ENCODE measurements at regions not wholly inside any gene's neighbourhood (a gene's known extent, or its start where the extent isn't known, plus 50 kb on each side); places are given as distances from the start of the nearest gene placed in this dataset.

GRCh38 chr10:83612050-83612449, 527.3 kb upstream of the GHITM start:
- DNase-seq (ENCODE audit: low spot score) = no peak
- H3K9me3 ChIP-seq = no peaks in the 10 kb centered on the region
- TF ChIP-seq POLR2A (IDR thresholded peaks at IDR 0.05) (no peak), POLR2AphosphoS5 (IDR thresholded peaks at IDR 0.05) (no peak)
- TF ChIP-seq, protein P1, sequence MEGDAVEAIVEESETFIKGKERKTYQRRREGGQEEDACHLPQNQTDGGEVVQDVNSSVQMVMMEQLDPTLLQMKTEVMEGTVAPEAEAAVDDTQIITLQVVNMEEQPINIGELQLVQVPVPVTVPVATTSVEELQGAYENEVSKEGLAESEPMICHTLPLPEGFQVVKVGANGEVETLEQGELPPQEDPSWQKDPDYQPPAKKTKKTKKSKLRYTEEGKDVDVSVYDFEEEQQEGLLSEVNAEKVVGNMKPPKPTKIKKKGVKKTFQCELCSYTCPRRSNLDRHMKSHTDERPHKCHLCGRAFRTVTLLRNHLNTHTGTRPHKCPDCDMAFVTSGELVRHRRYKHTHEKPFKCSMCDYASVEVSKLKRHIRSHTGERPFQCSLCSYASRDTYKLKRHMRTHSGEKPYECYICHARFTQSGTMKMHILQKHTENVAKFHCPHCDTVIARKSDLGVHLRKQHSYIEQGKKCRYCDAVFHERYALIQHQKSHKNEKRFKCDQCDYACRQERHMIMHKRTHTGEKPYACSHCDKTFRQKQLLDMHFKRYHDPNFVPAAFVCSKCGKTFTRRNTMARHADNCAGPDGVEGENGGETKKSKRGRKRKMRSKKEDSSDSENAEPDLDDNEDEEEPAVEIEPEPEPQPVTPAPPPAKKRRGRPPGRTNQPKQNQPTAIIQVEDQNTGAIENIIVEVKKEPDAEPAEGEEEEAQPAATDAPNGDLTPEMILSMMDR (IDR thresholded peaks at IDR 0.05) = no peak
- intact Hi-C loops (cut with DNase I) = no loop called here
- no peak overlapping the region for H3K4me3 ChIP-seq
- H3K27ac ChIP-seq = no peak overlapping the region
- H3K36me3 ChIP-seq = no peaks in the 10 kb centered on the region
- WGBS = 63% methylated on average over 4 of the region's 4 CpGs
- no peaks in the 10 kb centered on the region for H3K4me1 ChIP-seq (replicated peaks)
- H3K27me3 ChIP-seq (replicated peaks; ENCODE audit: insufficient read depth) = no peaks in the 10 kb centered on the region

- no peaks in the 10 kb centered on the region for H3K9me3 ChIP-seq
- H3K4me1 ChIP-seq (replicated peaks) = no peaks in the 10 kb centered on the region
- H3K4me3 ChIP-seq = no peak overlapping the region
- 49% methylated on average over 2 of the region's 2 CpGs for WGBS
- no peaks in the 10 kb centered on the region for H3K27me3 ChIP-seq (replicated peaks; ENCODE audit: insufficient read depth)
- no peak overlapping the region for H3K27ac ChIP-seq
- no peaks in the 10 kb centered on the region for H3K36me3 ChIP-seq
- intact Hi-C loops (cut with DNase I) = no loop called here
- TF ChIP-seq, protein P1 (IDR thresholded peaks at IDR 0.05) = no peak
- TF ChIP-seq POLR2AphosphoS5 (IDR thresholded peaks at IDR 0.05) (no peak), POLR2A (IDR thresholded peaks at IDR 0.05) (no peak)
- no peak for DNase-seq (ENCODE audit: low spot score)
Measured at GRCh38 chr10:83612746-83613145, 526.6 kb upstream of the GHITM start.

- intact Hi-C loops (cut with DNase I) = no loop called here
- no peak for DNase-seq (ENCODE audit: low spot score)
- H3K36me3 ChIP-seq = no peaks in the 10 kb centered on the region
- no peaks in the 10 kb centered on the region for H3K9me3 ChIP-seq
- no peaks in the 10 kb centered on the region for H3K4me1 ChIP-seq (replicated peaks)
- no peak overlapping the region for H3K4me3 ChIP-seq
- no peaks in the 10 kb centered on the region for H3K27me3 ChIP-seq (replicated peaks; ENCODE audit: insufficient read depth)
- WGBS = 33% methylated on average over 1 of the region's 1 CpG
- no peak for TF ChIP-seq POLR2AphosphoS5 (IDR thresholded peaks at IDR 0.05)
- no peak overlapping the region for H3K27ac ChIP-seq
Measured at GRCh38 chr10:83617172-83617571, 522.1 kb upstream of the GHITM start.

GRCh38 chr10:83617692-83618545, 521.4 kb upstream of the GHITM start:
- 20% methylated on average over 5 of the region's 5 CpGs for WGBS
- no peaks in the 10 kb centered on the region for H3K36me3 ChIP-seq
- TF ChIP-seq, protein P1 (IDR thresholded peaks at IDR 0.05) = no peak
- TF ChIP-seq POLR2A (IDR thresholded peaks at IDR 0.05) (no peak), POLR2AphosphoS5 (IDR thresholded peaks at IDR 0.05) (no peak)
- H3K27me3 ChIP-seq (replicated peaks; ENCODE audit: insufficient read depth) = no peaks in the 10 kb centered on the region
- no peaks in the 10 kb centered on the region for H3K4me1 ChIP-seq (replicated peaks)
- H3K27ac ChIP-seq = no peak overlapping the region
- intact Hi-C loops (cut with DNase I) = no loop called here
- H3K4me3 ChIP-seq = no peak overlapping the region
- no peak for DNase-seq (ENCODE audit: low spot score)
- H3K9me3 ChIP-seq = no peaks in the 10 kb centered on the region

DNA sequence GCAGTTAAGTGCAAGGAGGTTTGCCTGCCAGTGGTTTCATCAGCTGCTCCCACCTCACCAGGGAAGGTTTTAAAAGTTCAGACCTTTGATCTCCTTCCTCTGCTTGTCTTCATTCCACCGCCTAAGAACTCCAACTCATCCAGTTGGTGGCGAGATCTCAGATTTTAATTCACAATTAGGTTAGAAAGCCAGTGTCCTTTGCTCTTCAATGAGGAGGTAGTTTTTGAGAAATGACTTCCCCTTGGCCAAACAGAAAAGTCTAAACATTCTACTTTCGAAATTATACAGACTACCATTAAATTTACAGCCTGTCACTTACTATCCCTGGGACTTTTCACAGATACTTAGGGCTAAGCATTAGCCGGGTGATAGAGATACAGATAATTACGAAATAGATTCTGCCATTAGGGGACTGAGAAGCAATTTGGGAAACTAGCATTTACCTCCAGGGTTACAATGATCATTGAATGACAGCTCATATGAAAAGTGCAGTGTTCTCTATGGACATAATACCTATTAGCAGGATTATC, 513.4 kb upstream of the GHITM start:
- WGBS = 72% methylated on average over 5 of the region's 5 CpGs
- intact Hi-C loops (cut with DNase I) = no loop called here
- Histone ChIP-seq H3K4me3 (no peak overlapping the region), H3K4me1 (replicated peaks) (no peaks in the 10 kb centered on the region), H3K9me3 (no peaks in the 10 kb centered on the region), H3K27me3 (replicated peaks; ENCODE audit: insufficient read depth) (no peaks in the 10 kb centered on the region), H3K27ac (no peak overlapping the region), H3K36me3 (no peaks in the 10 kb centered on the region)
- TF ChIP-seq POLR2A (IDR thresholded peaks at IDR 0.05) = no peak
- TF ChIP-seq, protein P1 (IDR thresholded peaks at IDR 0.05) = no peak
- TF ChIP-seq POLR2AphosphoS5 (IDR thresholded peaks at IDR 0.05) = no peak
- DNase-seq (ENCODE audit: low spot score) = no peak

Measured in prostate gland (tissue), 2 donors.